CD1c-positive myeloid dendritic cell (primary cell): ENCODE measurements at regions not wholly inside any gene's neighbourhood (a gene's known extent, or its start where the extent isn't known, plus 50 kb on each side); places are given as distances from the start of the nearest gene placed in this dataset.
A peak's percentile ranks its signal among the peaks of the same experiment; 100 is the strongest.

Experiments
- DNase-seq: peaks from one replicate; pipeline ENCODE4 v3.0.0-alpha.2; 2016; ENCODE audit errors: extremely low spot score

- DNase-seq, result no peak
These were observed 329.1 kb downstream of the AR start for GRCh38 chrX:67872958-67873357.

- peak; percentile 46 for DNase-seq
These were observed 348.6 kb downstream of the AR start for GRCh38 chrX:67892401-67892800.

- no peak for DNase-seq
These were observed 350.1 kb downstream of the AR start for GRCh38 chrX:67893931-67894330.

- DNase-seq, result peak; percentile 3
These were observed 373.7 kb downstream of the AR start for GRCh38 chrX:67917421-67918010.

GRCh38 chrX:67922966-67923365, 379.1 kb downstream of the AR start:
- no peak for DNase-seq

DNA sequence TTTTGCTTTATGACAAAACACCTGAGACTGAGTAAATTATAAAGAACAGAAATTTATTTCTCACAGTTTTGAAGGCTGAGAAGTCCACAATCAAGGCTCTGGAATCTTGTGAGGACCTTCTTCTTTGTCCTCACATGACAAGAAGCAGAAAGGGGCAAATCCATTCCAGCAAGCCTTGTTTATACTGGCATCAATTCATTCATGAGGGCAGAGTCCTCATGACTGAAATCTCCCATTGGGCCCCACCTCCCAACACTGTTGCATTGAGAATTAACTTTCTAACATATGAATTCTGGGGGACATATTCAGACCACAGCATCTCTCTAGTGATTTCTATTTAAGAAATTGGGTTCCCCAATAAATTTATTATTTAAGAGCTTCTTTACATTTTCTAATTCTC, 395.4 kb downstream of the AR start:
- no peak for DNase-seq

GRCh38 chrX:67949270-67949669, 405.4 kb downstream of the AR start:
- DNase-seq, result no peak

GRCh38 chrX:67953658-67954057, 409.8 kb downstream of the AR start:
- peak; percentile 1 for DNase-seq

DNA sequence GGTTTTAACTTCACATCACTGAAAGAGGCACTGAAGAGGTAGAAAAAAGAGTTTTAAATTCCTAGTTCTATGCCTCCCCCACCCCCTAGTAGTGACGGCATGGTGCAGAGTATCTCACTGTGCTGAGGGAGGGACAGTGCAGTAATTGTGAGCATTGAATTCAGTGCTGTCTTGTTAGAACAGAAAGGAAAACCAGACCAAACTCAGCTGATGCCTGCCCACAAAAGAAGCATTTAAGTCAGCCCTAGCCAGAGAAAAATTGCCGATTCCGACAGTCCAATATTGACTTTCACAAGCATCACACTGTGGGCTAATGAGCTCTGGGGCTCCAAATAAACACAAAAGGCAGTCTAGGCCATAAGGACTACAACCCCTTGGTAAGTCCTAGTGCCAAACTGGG, 417.7 kb downstream of the AR start:
- no peak for DNase-seq
